Neural progenitor cell (in vitro differentiated cells): ENCODE measurements at regions not wholly inside any gene's neighbourhood (a gene's known extent, or its start where the extent isn't known, plus 50 kb on each side); places are given as distances from the start of the nearest gene placed in this dataset.

Experiments used
- DNase-seq: peaks from one replicate; pipeline ENCODE4 v3.0.0-alpha.2; 2016; ENCODE audit warnings: low spot score
- H2AFZ ChIP-seq: fragments of 200-600 bp; sonication (generic); replicated peaks from 2 replicates; pipeline ENCODE4 v1.6.1; 2016; ENCODE audit warnings: antibody characterized with exemption
- H3F3A ChIP-seq: fragments of 200-600 bp; sonication (generic); 2 replicates; pipeline ENCODE4 v1.6.1; 2016; ENCODE audit warnings: antibody characterized with exemption, low read depth
- H3K27ac ChIP-seq: fragments of 200-600 bp; sonication (generic); 2 replicates; pipeline ENCODE4 v1.5.1; 2016; ENCODE audit warnings: mild to moderate bottlenecking
- H3K27me3 ChIP-seq: fragments of 200-600 bp; sonication (generic); 2 replicates; pipeline ENCODE4 v1.6.1; 2016; ENCODE audit warnings: mild to moderate bottlenecking, moderate library complexity
- H3K36me3 ChIP-seq: fragments of 200-600 bp; sonication (generic); 2 replicates; pipeline ENCODE4 v1.5.1; 2016
- H3K4me1 ChIP-seq: fragments of 200-600 bp; sonication (generic); 2 replicates; pipeline ENCODE4 v1.6.1; 2016; ENCODE audit warnings: mixed run types
- H3K4me2 ChIP-seq: fragments of 200-600 bp; sonication (generic); 2 replicates; pipeline ENCODE4 v1.6.1; 2016
- H3K4me3 ChIP-seq: fragments of 200-600 bp; sonication (generic); 2 replicates; pipeline ENCODE4 v1.5.1; 2016
- H3K79me2 ChIP-seq: fragments of 200-600 bp; sonication (generic); 2 replicates; pipeline ENCODE4 v1.6.1; 2016; ENCODE audit warnings: low read depth
- H3K9ac ChIP-seq: fragments of 200-600 bp; sonication (generic); 2 replicates; pipeline ENCODE4 v1.6.1; 2016
- H3K9me3 ChIP-seq: fragments of 200-600 bp; sonication (generic); 2 replicates; pipeline ENCODE4 v1.5.1; 2016; ENCODE audit warnings: low read depth
- H4K20me1 ChIP-seq: fragments of 200-600 bp; sonication (generic); 2 replicates; pipeline ENCODE4 v1.6.1; 2016; ENCODE audit warnings: low read depth
- H3K27ac Mint-ChIP-seq: 3 replicates; pipeline ENCODE4 v1.8.0; 2021; ENCODE audit warnings: mixed read lengths
- H3K27me3 Mint-ChIP-seq: 2 replicates; pipeline ENCODE4 v1.8.0; 2022; ENCODE audit warnings: low read depth, mild to moderate bottlenecking, inconsistent platforms, moderate library complexity, mixed read lengths; ENCODE audit not compliant: insufficient read depth
- H3K36me3 Mint-ChIP-seq: 3 replicates; pipeline ENCODE4 v1.8.0; 2021; ENCODE audit warnings: mixed read lengths
- H3K4me1 Mint-ChIP-seq: 3 replicates; pipeline ENCODE4 v1.8.0; 2021; ENCODE audit warnings: mixed read lengths
- H3K4me3 Mint-ChIP-seq: 3 replicates; pipeline ENCODE4 v1.8.0; 2021; ENCODE audit warnings: mild to moderate bottlenecking, moderate library complexity, mixed read lengths
- H3K9me3 Mint-ChIP-seq: 3 replicates; pipeline ENCODE4 v1.8.0; 2020; ENCODE audit warnings: mixed read lengths
- CTCF ChIP-seq: fragments of 200-600 bp; sonication (generic); IDR thresholded peaks from 2 replicates; pipeline ENCODE4 v1.5.1; 2017; ENCODE audit warnings: antibody characterized with exemption, mild to moderate bottlenecking
- EZH2 ChIP-seq: fragments of 200-600 bp; sonication (generic); IDR thresholded peaks from 2 replicates; pipeline ENCODE4 v1.6.1; 2017; ENCODE audit warnings: antibody characterized with exemption, mild to moderate bottlenecking, moderate library complexity
- EZH2phosphoT487 ChIP-seq: fragments of 200-600 bp; sonication (generic); IDR thresholded peaks from 2 replicates; pipeline ENCODE4 v1.6.1; 2017; ENCODE audit warnings: antibody characterized with exemption

DNA sequence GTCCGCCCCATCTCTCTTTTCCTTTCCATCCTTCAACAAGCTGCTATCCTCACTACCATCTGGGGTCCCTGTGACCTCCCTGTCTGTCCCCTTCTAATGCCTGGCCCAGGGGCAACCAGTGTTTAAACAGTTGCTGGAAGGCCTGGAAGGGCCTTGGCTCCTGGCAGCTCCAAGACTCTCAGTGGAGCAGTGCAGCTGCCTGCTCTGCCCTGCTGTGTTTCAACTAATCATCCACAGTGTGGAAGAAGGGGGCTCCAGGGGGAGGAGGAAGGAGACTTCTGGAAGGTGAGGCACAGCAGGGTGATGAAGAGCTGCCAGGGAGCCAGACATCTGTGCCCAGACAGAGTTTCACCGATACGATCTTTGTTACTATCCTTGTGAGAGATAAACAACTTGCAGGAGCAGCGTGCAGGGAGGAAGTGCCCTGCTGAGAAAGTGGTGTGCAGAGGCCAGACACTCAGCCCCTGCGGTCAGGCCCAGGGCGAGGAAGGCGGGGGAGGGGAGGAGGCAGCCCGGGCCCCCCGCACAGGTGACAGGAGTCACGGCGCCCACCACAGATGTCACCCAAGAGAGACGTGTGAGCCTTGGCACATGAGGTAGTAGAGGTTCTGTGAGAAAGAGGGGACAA is 1061.8 kb downstream of the BCL11B start:
- H3F3A ChIP-seq, result no peaks in the 10 kb centered on the region
- no peaks in the 10 kb centered on the region for H4K20me1 ChIP-seq
- H3K4me1 Mint-ChIP-seq, result peaks cover 18% of the 10 kb centered on the region
- H3K9me3 ChIP-seq, result no peaks in the 10 kb centered on the region
- peak overlapping the region; percentile 10 for H3K4me2 ChIP-seq
- H3K36me3 Mint-ChIP-seq, result no peaks in the 10 kb centered on the region
- H3K36me3 ChIP-seq, result no peaks in the 10 kb centered on the region
- DNase-seq, result no peak
- H3K9ac ChIP-seq, result no peak overlapping the region
- no peak overlapping the region for H3K4me3 ChIP-seq
- H3K9me3 Mint-ChIP-seq, result no peaks in the 10 kb centered on the region
- peaks cover 6% of the 10 kb centered on the region for H3K4me1 ChIP-seq
- H3K79me2 ChIP-seq, result no peaks in the 10 kb centered on the region
- no peak overlapping the region for H3K4me3 Mint-ChIP-seq
- H3K27ac ChIP-seq, result no peak overlapping the region
- TF ChIP-seq CTCF (no peak), EZH2phosphoT487 (no peak), EZH2 (no peak)
- no peaks in the 10 kb centered on the region for H3K27me3 ChIP-seq
- peak overlapping the region; percentile 91 for H3K27ac Mint-ChIP-seq
- H3K27me3 Mint-ChIP-seq, result peaks cover 4% of the 10 kb centered on the region
- peak overlapping the region; percentile 73 for H2AFZ ChIP-seq

DNA sequence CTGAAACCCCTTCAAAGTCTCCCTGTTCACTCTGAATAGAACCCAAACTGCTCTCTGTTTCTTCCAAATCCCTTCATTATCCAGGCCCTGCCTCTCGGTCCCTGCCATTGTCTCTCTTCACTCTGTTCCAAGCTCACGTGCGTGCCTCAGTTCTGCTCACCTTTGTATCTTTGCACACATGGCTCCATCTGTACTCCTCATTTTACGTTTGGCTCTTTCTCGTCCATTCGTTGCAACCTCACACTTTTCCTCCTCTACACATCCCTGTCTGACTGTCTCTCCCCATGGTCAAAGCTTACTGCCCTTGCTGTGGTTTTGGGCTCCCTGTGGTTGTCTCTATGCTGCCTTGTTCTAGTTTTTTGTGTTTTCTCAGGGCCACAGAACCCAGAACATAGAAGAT is 1054.5 kb downstream of the BCL11B start:
- Histone ChIP-seq H3K9me3 (no peaks in the 10 kb centered on the region), H3K36me3 (no peaks in the 10 kb centered on the region), H3K79me2 (no peaks in the 10 kb centered on the region), H3K4me3 (no peak overlapping the region), H3K4me1 (peaks cover 5% of the 10 kb centered on the region), H3K27me3 (no peaks in the 10 kb centered on the region), H3K4me2 (no peak overlapping the region), H3K27ac (no peak overlapping the region), H3F3A (no peaks in the 10 kb centered on the region), H3K9ac (no peak overlapping the region), H2AFZ (no peak overlapping the region), H4K20me1 (no peaks in the 10 kb centered on the region)
- no peak for DNase-seq
- no peaks in the 10 kb centered on the region for H3K9me3 Mint-ChIP-seq
- H3K27me3 Mint-ChIP-seq, result peaks cover 2% of the 10 kb centered on the region
- H3K27ac Mint-ChIP-seq, result no peak overlapping the region
- TF ChIP-seq EZH2phosphoT487, result no peak
- no peak for TF ChIP-seq EZH2
- TF ChIP-seq CTCF, result no peak
- H3K36me3 Mint-ChIP-seq, result no peaks in the 10 kb centered on the region
- no peak overlapping the region for H3K4me3 Mint-ChIP-seq
- H3K4me1 Mint-ChIP-seq, result peaks cover 5% of the 10 kb centered on the region

- no peak for TF ChIP-seq EZH2
- TF ChIP-seq CTCF, result no peak
- TF ChIP-seq EZH2phosphoT487, result no peak
- no peak overlapping the region for H3K27ac ChIP-seq
- H3K36me3 ChIP-seq, result no peaks in the 10 kb centered on the region
- peaks cover 5% of the 10 kb centered on the region for H3K4me1 ChIP-seq
- no peak for DNase-seq
- Mint-ChIP-seq H3K27ac (no peak overlapping the region), H3K36me3 (no peaks in the 10 kb centered on the region), H3K9me3 (no peaks in the 10 kb centered on the region), H3K4me1 (peaks cover 5% of the 10 kb centered on the region), H3K4me3 (no peak overlapping the region), H3K27me3 (peaks cover 2% of the 10 kb centered on the region)
- H3K9ac ChIP-seq, result no peak overlapping the region
- H3F3A ChIP-seq, result no peaks in the 10 kb centered on the region
- no peak overlapping the region for H2AFZ ChIP-seq
- H3K4me3 ChIP-seq, result no peak overlapping the region
- no peak overlapping the region for H3K4me2 ChIP-seq
- no peaks in the 10 kb centered on the region for H4K20me1 ChIP-seq
- H3K27me3 ChIP-seq, result no peaks in the 10 kb centered on the region
- H3K79me2 ChIP-seq, result no peaks in the 10 kb centered on the region
- no peaks in the 10 kb centered on the region for H3K9me3 ChIP-seq
Observed at GRCh38 chr14:98218218-98218617, 1053.8 kb downstream of the BCL11B start.
